Liver (tissue), 3 donors: ENCODE measurements at regions not wholly inside any gene's neighbourhood (a gene's known extent, or its start where the extent isn't known, plus 50 kb on each side); places are given as distances from the start of the nearest gene placed in this dataset.

Experiments used
- CTCF ChIP-seq: fragments of 150-350 bp; IDR thresholded peaks from 2 replicates; pipeline ENCODE4 v1.5.1; 2017; ENCODE audit warnings: improper control_type of control experiment, low read depth, low read length; ENCODE audit not compliant: missing input control
- EGR1 ChIP-seq, 2 donors: IDR thresholded peaks; 2 replicates each; pipeline ENCODE4 v1.6.1; 2016 to 2018; ENCODE audit warnings: antibody characterized with exemption in 2 of 2, low read depth in 2 of 2
- GABPA ChIP-seq, 2 donors: IDR thresholded peaks in 1 of 2; conservative IDR thresholded peaks in 1 of 2; 2 replicates each; pipeline ENCODE4 v1.6.1; 2016; ENCODE audit warnings: antibody characterized with exemption in 2 of 2, mild to moderate bottlenecking in 1 of 2, moderate library complexity in 1 of 2
- HNF4G ChIP-seq: IDR thresholded peaks from 2 replicates; pipeline ENCODE4 v1.6.1; 2016; ENCODE audit warnings: antibody characterized with exemption
- JUND ChIP-seq, 2 donors: IDR thresholded peaks; 2 replicates each; pipeline ENCODE4 v1.6.1; 2016; ENCODE audit warnings: antibody characterized with exemption in 2 of 2
- MAX ChIP-seq: IDR thresholded peaks from 2 replicates; pipeline ENCODE4 v1.6.1; 2016; ENCODE audit warnings: antibody characterized with exemption
- RAD21 ChIP-seq, 2 donors: IDR thresholded peaks; 2 replicates each; pipeline ENCODE4 v1.6.1; 2016; ENCODE audit warnings: antibody characterized with exemption in 2 of 2, mild to moderate bottlenecking in 2 of 2
- RXRA ChIP-seq, 2 donors: IDR thresholded peaks; 2 replicates each; pipeline ENCODE4 v1.6.1; 2017 to 2018; ENCODE audit warnings: antibody characterized with exemption in 2 of 2, mild to moderate bottlenecking in 1 of 2
- SP1 ChIP-seq: IDR thresholded peaks from 2 replicates; pipeline ENCODE4 v1.6.1; 2018; ENCODE audit warnings: antibody characterized with exemption, mild to moderate bottlenecking
- TAF1 ChIP-seq: conservative IDR thresholded peaks from 2 replicates; pipeline ENCODE4 v1.6.1; 2016; ENCODE audit warnings: antibody characterized with exemption, mild to moderate bottlenecking
- YY1 ChIP-seq: IDR thresholded peaks from 2 replicates; pipeline ENCODE4 v1.6.1; 2016; ENCODE audit warnings: antibody characterized with exemption, mild to moderate bottlenecking
- TF ChIP-seq, protein P1 (sequence below): IDR thresholded peaks from 2 replicates; pipeline ENCODE4 v1.6.1; 2016; ENCODE audit warnings: antibody characterized with exemption, mild to moderate bottlenecking
- TF ChIP-seq, protein P2 (sequence below): IDR thresholded peaks from 2 replicates; pipeline ENCODE4 v1.6.1; 2016; ENCODE audit warnings: antibody characterized with exemption
- donor health status: healthy.
- donor health status: healthy.

GRCh38 chr5:174971210-174971609 is 246.8 kb downstream of the MSX2 start:
- TF ChIP-seq CTCF (no peak), SP1 (no peak), EGR1 (IDR thresholded peaks at IDR 0.05; ENCODE audit: low read depth in 2 of 2) (no peak), JUND (IDR thresholded peaks at IDR 0.05) (no peak), MAX (no peak), RAD21 (IDR thresholded peaks at IDR 0.05) (no peak), RXRA (IDR thresholded peaks at IDR 0.05) (no peak), GABPA (IDR thresholded peaks at IDR 0.05 in 1 of 2, conservative IDR thresholded peaks at IDR 0.05 in 1 of 2) (no peak), HNF4G (no peak), YY1 (no peak), TAF1 (no peak)
- TF ChIP-seq, protein P1, sequence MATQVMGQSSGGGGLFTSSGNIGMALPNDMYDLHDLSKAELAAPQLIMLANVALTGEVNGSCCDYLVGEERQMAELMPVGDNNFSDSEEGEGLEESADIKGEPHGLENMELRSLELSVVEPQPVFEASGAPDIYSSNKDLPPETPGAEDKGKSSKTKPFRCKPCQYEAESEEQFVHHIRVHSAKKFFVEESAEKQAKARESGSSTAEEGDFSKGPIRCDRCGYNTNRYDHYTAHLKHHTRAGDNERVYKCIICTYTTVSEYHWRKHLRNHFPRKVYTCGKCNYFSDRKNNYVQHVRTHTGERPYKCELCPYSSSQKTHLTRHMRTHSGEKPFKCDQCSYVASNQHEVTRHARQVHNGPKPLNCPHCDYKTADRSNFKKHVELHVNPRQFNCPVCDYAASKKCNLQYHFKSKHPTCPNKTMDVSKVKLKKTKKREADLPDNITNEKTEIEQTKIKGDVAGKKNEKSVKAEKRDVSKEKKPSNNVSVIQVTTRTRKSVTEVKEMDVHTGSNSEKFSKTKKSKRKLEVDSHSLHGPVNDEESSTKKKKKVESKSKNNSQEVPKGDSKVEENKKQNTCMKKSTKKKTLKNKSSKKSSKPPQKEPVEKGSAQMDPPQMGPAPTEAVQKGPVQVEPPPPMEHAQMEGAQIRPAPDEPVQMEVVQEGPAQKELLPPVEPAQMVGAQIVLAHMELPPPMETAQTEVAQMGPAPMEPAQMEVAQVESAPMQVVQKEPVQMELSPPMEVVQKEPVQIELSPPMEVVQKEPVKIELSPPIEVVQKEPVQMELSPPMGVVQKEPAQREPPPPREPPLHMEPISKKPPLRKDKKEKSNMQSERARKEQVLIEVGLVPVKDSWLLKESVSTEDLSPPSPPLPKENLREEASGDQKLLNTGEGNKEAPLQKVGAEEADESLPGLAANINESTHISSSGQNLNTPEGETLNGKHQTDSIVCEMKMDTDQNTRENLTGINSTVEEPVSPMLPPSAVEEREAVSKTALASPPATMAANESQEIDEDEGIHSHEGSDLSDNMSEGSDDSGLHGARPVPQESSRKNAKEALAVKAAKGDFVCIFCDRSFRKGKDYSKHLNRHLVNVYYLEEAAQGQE, result no peak
- TF ChIP-seq, protein P2, sequence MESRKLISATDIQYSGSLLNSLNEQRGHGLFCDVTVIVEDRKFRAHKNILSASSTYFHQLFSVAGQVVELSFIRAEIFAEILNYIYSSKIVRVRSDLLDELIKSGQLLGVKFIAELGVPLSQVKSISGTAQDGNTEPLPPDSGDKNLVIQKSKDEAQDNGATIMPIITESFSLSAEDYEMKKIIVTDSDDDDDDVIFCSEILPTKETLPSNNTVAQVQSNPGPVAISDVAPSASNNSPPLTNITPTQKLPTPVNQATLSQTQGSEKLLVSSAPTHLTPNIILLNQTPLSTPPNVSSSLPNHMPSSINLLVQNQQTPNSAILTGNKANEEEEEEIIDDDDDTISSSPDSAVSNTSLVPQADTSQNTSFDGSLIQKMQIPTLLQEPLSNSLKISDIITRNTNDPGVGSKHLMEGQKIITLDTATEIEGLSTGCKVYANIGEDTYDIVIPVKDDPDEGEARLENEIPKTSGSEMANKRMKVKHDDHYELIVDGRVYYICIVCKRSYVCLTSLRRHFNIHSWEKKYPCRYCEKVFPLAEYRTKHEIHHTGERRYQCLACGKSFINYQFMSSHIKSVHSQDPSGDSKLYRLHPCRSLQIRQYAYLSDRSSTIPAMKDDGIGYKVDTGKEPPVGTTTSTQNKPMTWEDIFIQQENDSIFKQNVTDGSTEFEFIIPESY, result no peak
